BE2C (cell line): ENCODE measurements at regions not wholly inside any gene's neighbourhood (a gene's known extent, or its start where the extent isn't known, plus 50 kb on each side); places are given as distances from the start of the nearest gene placed in this dataset.

Experiments used
- DNase-seq: peaks from one replicate; pipeline ENCODE4 v3.0.0-alpha.2; 2020
- H3K27me3 ChIP-seq: fragments of 250-450 bp; sonication (Bioruptor Pico); 2 replicates; pipeline ENCODE4 v1.5.1; 2020; ENCODE audit warnings: mild to moderate bottlenecking
- H3K36me3 ChIP-seq: fragments of 250-450 bp; sonication (Bioruptor Pico); 2 replicates; pipeline ENCODE4 v1.5.1; 2020; ENCODE audit warnings: mild to moderate bottlenecking
- H3K4me1 ChIP-seq: fragments of 250-450 bp; sonication (Bioruptor Pico); 2 replicates; pipeline ENCODE4 v1.5.1; 2020
- H3K4me3 ChIP-seq: 2 replicates; pipeline ENCODE4 v1.5.1; 2011; ENCODE audit warnings: low read depth, low read length
- H3K9me3 ChIP-seq: fragments of 250-450 bp; sonication (Bioruptor Pico); 2 replicates; pipeline ENCODE4 v1.5.1; 2020
- TF ChIP-seq, protein P1 (sequence below): IDR thresholded peaks from 2 replicates; pipeline ENCODE4 v1.5.1; 2012; ENCODE audit warnings: mild to moderate bottlenecking, low read depth, low read length

DNA sequence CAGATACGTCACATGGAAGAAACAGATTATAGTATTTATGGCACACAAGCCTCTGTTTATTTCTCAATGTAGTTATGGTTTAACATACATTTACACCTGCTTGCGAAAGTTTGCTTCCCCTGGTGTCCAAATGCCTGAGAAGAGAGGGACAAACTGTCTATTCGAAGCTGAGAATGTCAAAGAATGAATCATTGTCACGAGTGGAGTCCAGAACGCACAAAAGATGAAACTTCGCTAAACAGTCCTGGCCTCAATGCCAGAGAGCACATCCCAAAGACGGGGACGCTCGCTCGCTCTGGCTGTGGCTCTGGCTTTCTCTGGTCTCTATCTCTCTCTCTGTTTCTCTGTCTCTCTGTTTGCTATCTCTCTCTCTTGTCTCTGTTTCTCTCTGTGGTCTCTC is 298.8 kb downstream of the FOXL1 start:
- no peaks in the 10 kb centered on the region for H3K9me3 ChIP-seq
- no peak for DNase-seq
- H3K4me3 ChIP-seq, result no peak overlapping the region
- no peaks in the 10 kb centered on the region for H3K4me1 ChIP-seq
- TF ChIP-seq, protein P1, sequence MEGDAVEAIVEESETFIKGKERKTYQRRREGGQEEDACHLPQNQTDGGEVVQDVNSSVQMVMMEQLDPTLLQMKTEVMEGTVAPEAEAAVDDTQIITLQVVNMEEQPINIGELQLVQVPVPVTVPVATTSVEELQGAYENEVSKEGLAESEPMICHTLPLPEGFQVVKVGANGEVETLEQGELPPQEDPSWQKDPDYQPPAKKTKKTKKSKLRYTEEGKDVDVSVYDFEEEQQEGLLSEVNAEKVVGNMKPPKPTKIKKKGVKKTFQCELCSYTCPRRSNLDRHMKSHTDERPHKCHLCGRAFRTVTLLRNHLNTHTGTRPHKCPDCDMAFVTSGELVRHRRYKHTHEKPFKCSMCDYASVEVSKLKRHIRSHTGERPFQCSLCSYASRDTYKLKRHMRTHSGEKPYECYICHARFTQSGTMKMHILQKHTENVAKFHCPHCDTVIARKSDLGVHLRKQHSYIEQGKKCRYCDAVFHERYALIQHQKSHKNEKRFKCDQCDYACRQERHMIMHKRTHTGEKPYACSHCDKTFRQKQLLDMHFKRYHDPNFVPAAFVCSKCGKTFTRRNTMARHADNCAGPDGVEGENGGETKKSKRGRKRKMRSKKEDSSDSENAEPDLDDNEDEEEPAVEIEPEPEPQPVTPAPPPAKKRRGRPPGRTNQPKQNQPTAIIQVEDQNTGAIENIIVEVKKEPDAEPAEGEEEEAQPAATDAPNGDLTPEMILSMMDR, result no peak
- 0 out of 2 replicates have a peak, but pooled peaks cover 3% of the 10 kb centered on the region for H3K27me3 ChIP-seq
- H3K36me3 ChIP-seq, result no peaks in the 10 kb centered on the region

DNA sequence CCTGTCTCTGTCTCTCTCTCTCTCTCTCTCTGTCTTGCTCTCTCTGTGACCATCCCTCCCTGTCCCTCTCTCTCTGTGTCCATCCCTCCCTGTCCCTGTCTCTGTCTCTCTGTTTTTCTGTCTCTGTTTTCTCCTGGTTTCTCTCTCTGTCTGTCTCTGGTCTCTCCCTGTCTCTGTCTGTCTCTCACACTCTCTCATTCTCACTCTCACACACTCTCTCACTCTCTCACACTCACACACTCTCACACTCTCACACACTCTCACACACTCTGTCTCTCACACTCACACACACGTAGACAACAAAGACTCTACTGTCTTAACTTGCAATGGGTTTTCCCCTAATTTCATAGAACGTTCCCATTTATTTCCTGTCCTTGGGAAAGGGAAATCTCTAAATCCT is 299.5 kb downstream of the FOXL1 start:
- TF ChIP-seq, protein P1, result no peak

DNA sequence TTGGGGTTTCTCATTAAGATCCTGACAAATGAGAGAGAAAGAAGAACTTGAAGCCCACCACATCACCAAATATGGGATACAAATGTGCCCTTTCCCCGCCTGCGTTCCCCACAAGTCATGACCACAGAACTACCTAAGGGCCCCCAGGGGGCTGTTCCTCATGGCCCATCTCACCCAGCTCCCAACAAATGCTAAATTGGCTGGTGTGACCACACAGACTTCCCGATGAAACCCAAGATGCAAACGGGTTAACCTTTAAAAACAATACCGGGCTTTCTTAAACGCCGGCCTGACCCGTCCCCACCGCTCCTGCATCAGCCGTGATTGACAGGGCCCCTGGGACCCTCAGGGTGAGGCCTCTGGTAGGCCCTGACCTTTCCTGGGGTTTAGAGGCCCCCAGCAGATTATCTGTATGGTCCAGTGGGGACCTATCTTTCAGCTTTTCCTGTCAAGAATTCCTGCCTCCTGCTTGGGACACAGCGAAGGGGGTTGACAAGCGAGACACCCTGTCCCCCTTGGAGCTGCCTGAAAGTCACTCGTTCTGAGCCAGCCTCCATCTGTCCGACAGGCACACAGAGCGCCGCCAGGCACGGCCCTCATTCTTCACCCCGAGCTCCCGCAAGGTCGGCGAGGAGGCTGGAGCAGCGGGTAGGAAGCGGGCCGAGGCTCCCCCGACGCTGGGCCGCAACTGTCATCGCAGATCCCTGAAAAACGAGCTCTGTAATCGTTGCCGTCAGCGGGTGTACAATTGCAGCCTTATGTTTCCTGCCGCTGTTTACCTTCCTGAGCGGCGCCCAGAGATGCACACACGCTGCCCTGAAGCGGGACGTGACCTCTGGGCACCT is 300.1 kb downstream of the FOXL1 start:
- Histone ChIP-seq H3K9me3 (no peaks in the 10 kb centered on the region), H3K36me3 (no peaks in the 10 kb centered on the region), H3K4me3 (no peak overlapping the region), H3K4me1 (no peaks in the 10 kb centered on the region), H3K27me3 (peaks cover 3% of the 10 kb centered on the region; the same call in 1 of the 2 replicates)
- no peak for DNase-seq
- TF ChIP-seq, protein P1, result no peak

More for the DNA sequence above, 299.5 kb downstream of the FOXL1 start:
- no peaks in the 10 kb centered on the region for H3K36me3 ChIP-seq
- no peaks in the 10 kb centered on the region for H3K4me1 ChIP-seq
- H3K4me3 ChIP-seq, result no peak overlapping the region
- no peaks in the 10 kb centered on the region for H3K9me3 ChIP-seq
- H3K27me3 ChIP-seq, result 0 out of 2 replicates have a peak, but pooled peaks cover 3% of the 10 kb centered on the region
- no peak for DNase-seq

DNA sequence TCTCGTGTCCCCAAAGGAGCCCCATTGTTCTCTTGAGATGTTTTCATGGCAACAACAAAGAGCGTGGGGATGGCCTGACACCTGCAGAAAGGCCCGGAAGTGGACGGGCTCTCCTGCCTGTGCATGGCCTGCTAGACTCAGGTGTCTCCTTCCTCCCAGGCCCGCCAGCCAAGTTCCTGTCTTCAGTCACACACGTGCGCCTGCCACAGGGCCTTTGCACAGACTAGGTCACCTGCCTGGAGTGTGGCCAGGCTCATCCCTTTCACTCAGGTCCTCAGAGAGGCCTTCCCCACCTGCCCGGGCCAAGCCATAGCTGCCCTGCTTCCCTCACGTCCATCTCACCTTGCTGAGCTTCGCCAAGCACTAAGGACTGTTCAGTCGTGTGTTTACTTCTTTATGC is 300.9 kb downstream of the FOXL1 start:
- Histone ChIP-seq H3K27me3 (peaks cover 1% of the 10 kb centered on the region; the same call in 1 of the 2 replicates), H3K9me3 (no peaks in the 10 kb centered on the region), H3K36me3 (no peaks in the 10 kb centered on the region), H3K4me3 (no peak overlapping the region), H3K4me1 (no peaks in the 10 kb centered on the region)
- no peak for DNase-seq
- TF ChIP-seq, protein P1, result no peak

DNA sequence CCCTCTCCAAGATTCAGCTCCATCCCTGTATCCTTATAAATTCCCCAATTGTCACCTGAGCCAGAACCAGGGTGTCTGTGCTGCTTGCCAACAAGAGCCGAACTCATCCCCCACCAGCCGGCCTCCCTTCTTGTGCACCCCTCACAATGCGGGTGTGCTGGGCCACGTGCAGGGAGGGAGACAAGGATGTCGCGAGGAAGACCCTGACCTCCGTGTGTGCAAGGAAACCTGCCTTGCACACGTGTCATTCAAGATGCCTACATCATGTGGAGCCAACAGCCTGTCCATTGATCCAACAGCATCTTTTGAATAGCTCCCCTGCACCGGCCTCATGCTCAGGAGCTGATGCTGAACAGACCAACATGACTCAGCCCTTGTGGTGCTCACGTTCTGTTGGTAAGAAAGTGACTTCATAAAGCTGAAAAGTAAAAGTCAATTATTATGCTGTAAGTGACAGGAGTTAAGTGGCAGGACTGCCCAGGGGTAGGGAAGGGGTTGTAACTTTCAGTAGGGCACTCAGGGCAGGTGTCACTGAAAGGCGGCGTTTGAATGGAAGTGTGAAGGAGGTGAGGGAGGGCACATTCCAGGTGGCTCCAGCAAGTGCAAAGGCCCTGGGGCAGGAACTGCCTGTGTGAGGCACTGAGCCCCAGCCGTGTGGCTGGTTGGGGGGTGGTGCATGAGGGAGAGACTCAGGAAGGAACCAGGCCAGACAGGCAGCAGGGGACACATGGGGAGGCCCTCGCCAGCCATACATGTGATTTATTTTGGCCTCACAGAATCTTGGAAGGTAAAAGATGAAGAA is 302.2 kb downstream of the FOXL1 start:
- H3K4me3 ChIP-seq, result no peak overlapping the region
- no peaks in the 10 kb centered on the region for H3K4me1 ChIP-seq
- TF ChIP-seq, protein P1, result no peak
- DNase-seq, result no peak
- H3K27me3 ChIP-seq, result no peaks in the 10 kb centered on the region; the same call in 1 of the 2 replicates
- H3K9me3 ChIP-seq, result no peaks in the 10 kb centered on the region
- H3K36me3 ChIP-seq, result no peaks in the 10 kb centered on the region
